SJSA1 (cell line): ENCODE measurements at regions not wholly inside any gene's neighbourhood (a gene's known extent, or its start where the extent isn't known, plus 50 kb on each side); places are given as distances from the start of the nearest gene placed in this dataset.
A peak's percentile ranks its signal among the peaks of the same experiment; 100 is the strongest.

Experiments
- DNase-seq, 2 experiments: peaks; one replicate each; pipeline ENCODE4 v3.0.0-alpha.2; 2015 to 2020; ENCODE audit warnings: low spot score in 2 of 2, low read depth in 1 of 2
- H3K27ac ChIP-seq: fragments of 250-450 bp; sonication (Bioruptor Pico); 2 replicates; pipeline ENCODE4 v1.5.1; 2020; ENCODE audit warnings: mild to moderate bottlenecking, moderate library complexity
- H3K27me3 ChIP-seq: fragments of 250-450 bp; sonication (Bioruptor Pico); replicated peaks from 2 replicates; pipeline ENCODE4 v1.5.1; 2020; ENCODE audit warnings: mild to moderate bottlenecking, moderate library complexity
- H3K36me3 ChIP-seq: fragments of 250-450 bp; sonication (Bioruptor Pico); 2 replicates; pipeline ENCODE4 v1.5.1; 2020; ENCODE audit warnings: mild to moderate bottlenecking
- H3K4me1 ChIP-seq: fragments of 250-450 bp; sonication (Bioruptor Pico); replicated peaks from 2 replicates; pipeline ENCODE4 v1.6.1; 2021; ENCODE audit warnings: mild to moderate bottlenecking
- H3K4me3 ChIP-seq: fragments of 250-450 bp; sonication (Bioruptor Pico); 2 replicates; pipeline ENCODE4 v1.5.1; 2020; ENCODE audit warnings: mild to moderate bottlenecking
- H3K9me3 ChIP-seq: fragments of 250-450 bp; sonication (Bioruptor Pico); replicated peaks from 2 replicates; pipeline ENCODE4 v1.5.1; 2020; ENCODE audit warnings: mild to moderate bottlenecking

DNA sequence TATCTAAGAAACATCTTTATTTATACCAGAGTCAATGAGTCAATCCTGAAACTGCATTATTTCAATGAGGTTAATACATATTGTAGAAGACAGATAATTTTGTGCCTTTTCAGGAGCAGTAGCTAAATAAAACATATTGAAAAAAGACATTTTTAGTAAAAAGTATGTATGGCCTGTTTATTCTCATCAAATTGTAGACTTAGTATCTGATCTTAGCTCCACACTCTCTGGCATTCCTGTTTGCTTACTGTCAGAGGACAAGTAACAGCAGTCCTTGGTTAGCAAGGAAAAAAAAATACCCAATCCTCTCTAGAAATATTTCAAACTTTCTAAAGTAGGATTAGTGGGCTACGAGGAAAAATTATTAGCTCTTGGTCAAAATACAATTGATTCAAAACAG lies 50.5 kb upstream of the GUCY1A1 start:
- no peaks in the 10 kb centered on the region for H3K4me1 ChIP-seq
- H3K9me3 ChIP-seq: no peaks in the 10 kb centered on the region
- no peak overlapping the region for H3K27ac ChIP-seq
- DNase-seq: no peak
- H3K27me3 ChIP-seq: no peaks in the 10 kb centered on the region
- no peak overlapping the region for H3K4me3 ChIP-seq
- no peaks in the 10 kb centered on the region for H3K36me3 ChIP-seq

DNA sequence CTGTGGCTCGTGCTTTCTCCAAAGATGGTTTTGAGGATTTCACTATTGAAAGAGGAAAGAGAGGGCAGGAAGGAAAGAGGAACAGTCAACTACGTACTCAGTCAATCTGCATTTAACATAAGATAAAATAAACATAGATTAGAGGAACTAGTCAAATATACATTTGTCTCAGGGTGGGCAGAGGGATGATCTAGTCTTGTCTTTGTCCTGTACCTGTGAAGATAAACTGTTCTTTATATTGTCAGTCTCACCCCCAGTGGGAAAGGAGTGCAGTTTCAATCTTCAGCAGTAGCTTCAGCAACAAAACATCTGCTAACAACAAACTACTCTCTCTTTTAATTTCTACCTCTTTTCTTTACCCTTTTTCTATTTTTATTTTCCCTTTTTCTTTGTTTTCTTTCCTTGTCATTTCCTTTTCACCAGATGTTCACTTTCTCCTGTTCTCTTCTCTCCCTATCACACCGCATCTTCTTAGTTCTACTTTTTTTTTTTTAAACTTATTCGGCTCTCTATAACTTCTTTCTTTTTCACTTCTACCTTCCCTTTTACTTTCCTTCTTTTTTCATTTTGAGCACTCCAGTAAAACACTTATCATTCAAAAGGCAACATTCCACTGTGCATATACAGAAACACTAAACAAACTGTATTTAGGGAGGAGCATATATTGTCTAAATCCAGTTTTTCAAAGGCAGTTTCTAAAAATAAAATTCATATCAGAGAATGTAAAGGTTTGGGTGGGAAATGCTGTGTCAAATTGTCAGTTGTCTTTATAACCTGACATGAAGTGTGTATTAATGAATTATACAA lies 51.4 kb upstream of the GUCY1A1 start:
- no peaks in the 10 kb centered on the region for H3K9me3 ChIP-seq
- H3K4me3 ChIP-seq: no peak overlapping the region
- H3K27ac ChIP-seq: no peak overlapping the region
- no peaks in the 10 kb centered on the region for H3K27me3 ChIP-seq
- no peaks in the 10 kb centered on the region for H3K4me1 ChIP-seq
- DNase-seq: no peak
- no peaks in the 10 kb centered on the region for H3K36me3 ChIP-seq

DNA sequence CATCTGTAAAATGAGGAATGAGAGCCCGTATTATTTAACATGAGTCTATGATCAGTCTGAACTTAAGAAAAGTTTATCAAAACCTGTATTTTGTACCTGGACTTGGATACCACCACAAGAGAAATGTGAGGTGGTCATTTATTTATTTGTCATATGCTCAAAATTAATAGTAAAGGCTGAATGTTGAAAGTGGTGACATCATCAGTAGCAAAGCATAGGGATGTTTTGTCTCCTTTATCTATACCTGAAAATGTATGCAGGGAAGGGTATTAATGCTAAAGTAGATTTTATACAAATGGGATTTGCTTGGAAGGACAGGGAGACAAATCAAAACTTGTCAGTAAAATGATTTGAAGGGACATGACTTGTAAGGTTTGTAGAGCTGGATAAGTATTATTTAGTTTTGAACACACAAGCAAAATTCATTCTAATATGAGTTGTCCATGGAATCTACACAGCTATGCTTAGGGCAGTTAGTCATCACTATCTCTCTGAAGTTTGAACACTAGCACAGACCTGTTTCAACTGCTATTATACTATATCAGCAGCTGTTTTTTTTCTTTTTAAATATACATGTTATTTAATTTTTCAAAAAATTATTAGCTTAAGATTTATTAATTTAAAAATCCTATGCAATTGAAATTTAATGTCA lies 52.4 kb upstream of the GUCY1A1 start:
- H3K4me3 ChIP-seq: no peak overlapping the region
- H3K27ac ChIP-seq: no peak overlapping the region
- no peak for DNase-seq
- no peaks in the 10 kb centered on the region for H3K27me3 ChIP-seq
- H3K36me3 ChIP-seq: no peaks in the 10 kb centered on the region
- H3K9me3 ChIP-seq: no peaks in the 10 kb centered on the region
- no peaks in the 10 kb centered on the region for H3K4me1 ChIP-seq

DNA sequence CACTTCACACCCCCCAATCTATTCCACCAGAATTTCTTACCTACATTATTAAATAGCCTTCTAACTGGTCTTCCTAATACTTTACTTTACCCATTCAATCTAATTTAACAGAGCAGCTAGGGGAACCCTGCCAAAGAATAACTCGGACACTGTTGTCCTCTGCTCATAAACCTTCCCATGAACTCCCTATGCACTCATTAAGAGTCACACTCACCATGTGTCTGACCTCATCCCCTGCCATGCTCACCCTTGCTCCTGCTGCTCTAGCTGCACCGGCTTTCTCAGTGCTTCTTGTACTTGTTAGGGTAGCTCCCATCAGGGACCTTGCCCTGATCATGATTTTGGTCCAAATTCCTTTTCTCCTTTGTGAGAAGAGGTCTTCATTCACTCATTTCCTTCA lies 54.6 kb upstream of the GUCY1A1 start:
- no peak overlapping the region for H3K4me3 ChIP-seq
- no peaks in the 10 kb centered on the region for H3K9me3 ChIP-seq
- DNase-seq: no peak
- H3K4me1 ChIP-seq: no peaks in the 10 kb centered on the region
- H3K27ac ChIP-seq: no peak overlapping the region
- no peaks in the 10 kb centered on the region for H3K27me3 ChIP-seq
- H3K36me3 ChIP-seq: no peaks in the 10 kb centered on the region

DNA sequence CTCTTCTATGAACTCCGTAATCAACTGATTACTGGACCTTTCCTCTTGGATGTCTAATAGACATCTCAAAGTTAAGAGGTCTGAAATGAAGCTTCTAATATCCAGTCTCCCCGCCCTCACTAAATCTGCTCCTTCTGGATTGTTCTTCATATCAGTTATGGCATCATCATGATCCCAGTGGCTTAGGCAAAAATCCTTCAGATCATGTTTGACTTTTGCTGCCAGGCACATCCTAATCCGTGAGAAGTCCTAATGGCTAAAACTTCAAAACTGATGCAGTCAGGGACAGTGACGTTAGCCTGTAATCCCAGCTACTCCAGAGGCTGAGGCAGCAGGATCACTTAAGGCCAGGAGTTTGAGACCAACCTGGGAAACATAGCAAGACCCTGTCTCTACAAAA lies 55.1 kb upstream of the GUCY1A1 start:
- H3K9me3 ChIP-seq: no peaks in the 10 kb centered on the region
- no peaks in the 10 kb centered on the region for H3K4me1 ChIP-seq
- H3K27me3 ChIP-seq: no peaks in the 10 kb centered on the region
- H3K36me3 ChIP-seq: no peaks in the 10 kb centered on the region
- no peak for DNase-seq
- H3K27ac ChIP-seq: no peak overlapping the region
- no peak overlapping the region for H3K4me3 ChIP-seq

DNA sequence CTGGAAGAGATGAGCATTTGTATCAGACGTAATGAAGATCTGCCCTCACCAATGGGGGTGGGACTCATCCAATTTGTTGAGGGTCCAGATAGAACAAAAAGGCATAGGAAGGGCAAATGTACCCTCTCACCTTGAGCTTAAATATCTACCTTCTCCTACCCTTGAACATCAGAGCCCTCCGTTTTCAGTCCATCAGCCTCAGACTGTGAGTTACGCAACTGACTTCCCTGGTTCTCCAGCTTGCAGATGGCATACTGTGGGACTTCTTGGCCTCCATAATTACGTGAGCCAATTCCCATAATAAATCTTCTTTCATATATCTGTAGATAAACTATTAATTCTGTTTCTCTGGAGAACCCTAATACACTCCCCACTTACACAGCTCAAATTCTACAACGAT lies 56.5 kb upstream of the GUCY1A1 start:
- H3K9me3 ChIP-seq: no peaks in the 10 kb centered on the region
- DNase-seq: no peak
- H3K27me3 ChIP-seq: no peaks in the 10 kb centered on the region
- peaks cover 2% of the 10 kb centered on the region for H3K4me1 ChIP-seq
- no peak overlapping the region for H3K27ac ChIP-seq
- no peak overlapping the region for H3K4me3 ChIP-seq
- H3K36me3 ChIP-seq: no peaks in the 10 kb centered on the region

DNA sequence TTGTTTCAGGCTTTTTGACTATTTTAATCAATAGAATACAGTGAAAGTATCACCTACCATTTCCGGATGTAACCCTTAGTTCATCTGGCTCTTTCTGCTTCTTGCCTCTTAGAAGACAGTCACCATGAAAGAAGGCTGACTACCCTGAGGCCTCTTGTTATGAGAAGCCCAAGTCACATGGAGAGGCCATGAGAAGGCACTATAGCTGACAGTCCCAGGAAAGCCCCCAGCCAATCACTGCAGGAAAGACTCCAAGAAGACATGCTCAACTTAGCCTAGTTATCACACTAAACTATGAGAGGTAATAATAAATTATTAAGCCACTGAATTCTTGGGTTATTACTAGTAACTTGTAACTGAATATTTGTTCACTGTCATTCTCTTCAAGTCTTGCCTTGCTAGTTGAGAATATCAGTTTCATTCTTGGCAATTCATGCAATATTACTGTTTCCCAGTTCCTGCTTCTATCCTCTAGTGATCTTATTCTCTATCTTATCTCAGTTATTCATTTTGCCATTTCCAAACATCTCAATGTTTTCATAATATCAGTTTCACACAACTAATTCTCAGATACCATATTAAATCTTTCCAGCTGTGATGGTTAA lies 57.1 kb upstream of the GUCY1A1 start:
- no peak overlapping the region for H3K27ac ChIP-seq
- H3K9me3 ChIP-seq: no peaks in the 10 kb centered on the region
- no peaks in the 10 kb centered on the region for H3K36me3 ChIP-seq
- no peaks in the 10 kb centered on the region for H3K27me3 ChIP-seq
- H3K4me1 ChIP-seq: peaks cover 6% of the 10 kb centered on the region
- no peak overlapping the region for H3K4me3 ChIP-seq
- no peak for DNase-seq

DNA sequence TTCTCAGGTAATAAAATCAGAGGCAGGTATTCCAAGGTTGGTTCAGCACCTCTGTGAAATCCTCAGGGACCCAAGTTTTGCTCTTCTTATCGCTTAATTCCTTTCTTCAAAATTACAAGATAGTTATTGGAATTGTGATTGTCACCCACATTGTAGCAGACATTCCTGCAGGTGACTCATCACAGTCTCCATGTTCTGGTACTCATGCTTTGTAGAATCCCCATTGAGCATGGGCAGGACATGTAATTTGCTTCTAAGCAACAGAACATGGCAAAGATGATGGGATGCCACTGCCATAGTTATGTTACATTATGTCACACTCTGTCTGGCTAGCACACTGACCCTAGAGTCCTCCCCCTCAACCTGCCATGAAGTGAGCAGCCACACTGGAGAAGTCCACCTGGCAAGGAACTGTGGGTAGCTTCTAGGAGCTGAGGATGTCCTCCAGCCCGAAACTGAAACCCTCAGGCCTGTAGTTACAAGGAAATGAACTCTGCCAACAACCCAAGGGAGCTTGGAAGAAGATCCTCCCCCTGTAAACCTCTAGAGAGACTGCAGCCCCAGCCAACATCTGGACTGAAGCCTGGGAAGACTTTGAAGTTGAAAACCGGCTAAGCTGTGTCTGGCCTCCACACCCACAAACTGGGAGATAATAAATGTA lies 58.3 kb upstream of the GUCY1A1 start:
- DNase-seq: no peak
- Histone ChIP-seq H3K4me1 (peaks cover 11% of the 10 kb centered on the region), H3K27me3 (no peaks in the 10 kb centered on the region), H3K9me3 (no peaks in the 10 kb centered on the region), H3K27ac (no peak overlapping the region), H3K4me3 (no peak overlapping the region), H3K36me3 (no peaks in the 10 kb centered on the region)

DNA sequence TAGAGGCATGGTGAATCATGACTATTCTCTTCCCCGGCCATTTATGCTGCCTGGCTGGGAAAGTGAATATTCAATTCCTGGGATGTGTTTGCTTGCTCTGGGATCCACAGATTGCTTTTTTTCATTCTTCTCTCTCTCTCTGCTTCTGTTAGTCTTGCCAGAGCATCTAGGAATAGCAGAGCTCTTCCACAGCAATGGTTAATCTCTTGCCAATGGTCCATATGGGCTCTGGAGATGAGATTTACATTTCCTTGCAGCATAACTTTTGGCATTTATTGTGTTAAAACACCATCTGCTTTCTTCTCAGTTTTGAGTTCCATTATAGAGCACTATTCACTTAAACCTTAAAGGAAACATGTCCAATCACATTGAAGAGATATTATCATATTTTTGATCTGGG lies 59.2 kb upstream of the GUCY1A1 start:
- no peak for DNase-seq
- Histone ChIP-seq H3K27me3 (no peaks in the 10 kb centered on the region), H3K9me3 (no peaks in the 10 kb centered on the region), H3K4me3 (no peak overlapping the region), H3K4me1 (peaks cover 11% of the 10 kb centered on the region), H3K27ac (no peak overlapping the region), H3K36me3 (no peaks in the 10 kb centered on the region)

DNA sequence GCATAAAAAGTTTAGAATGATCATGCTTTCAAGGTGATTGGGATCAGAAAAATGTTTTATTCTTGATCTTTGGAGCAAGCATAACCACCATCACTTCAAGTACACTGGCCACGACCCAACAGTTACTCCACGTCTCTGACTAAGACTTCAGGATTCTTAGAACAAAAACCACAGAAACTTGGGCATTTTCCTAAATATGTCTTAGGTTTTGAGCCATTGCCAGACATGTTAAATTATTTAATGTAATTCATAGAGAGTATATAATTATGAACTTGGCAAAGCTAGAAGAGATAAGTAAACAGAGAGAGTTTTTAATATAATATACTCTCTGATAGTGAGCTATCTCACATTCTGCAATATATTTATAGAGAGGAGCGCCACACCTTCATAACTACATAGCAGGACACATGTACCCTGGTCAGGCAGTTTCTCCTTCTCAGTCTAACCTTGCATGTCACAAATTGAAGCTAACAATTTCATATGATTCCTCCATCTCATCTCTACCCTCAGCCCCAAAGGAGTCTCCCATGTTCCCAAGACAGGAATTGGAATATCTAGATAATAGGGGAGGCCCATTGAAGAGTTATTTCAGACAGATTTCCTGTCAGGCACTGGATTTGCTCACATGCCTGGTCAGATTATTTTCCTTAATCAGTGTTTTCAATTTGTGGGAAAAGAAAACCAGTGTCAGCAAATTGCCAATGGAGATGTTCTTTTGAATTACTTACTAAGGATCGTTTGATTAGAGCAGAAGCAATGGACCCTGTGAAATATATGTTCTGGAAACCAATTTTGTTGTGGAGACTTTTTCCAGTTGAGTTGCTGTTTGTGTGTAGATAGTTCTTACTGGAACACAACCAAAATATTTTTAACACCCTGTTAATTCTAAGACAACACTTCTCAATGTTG lies 61.7 kb upstream of the GUCY1A1 start:
- Histone ChIP-seq H3K4me1 (peaks cover 11% of the 10 kb centered on the region), H3K27ac (no peak overlapping the region), H3K27me3 (no peaks in the 10 kb centered on the region), H3K4me3 (no peak overlapping the region), H3K36me3 (no peaks in the 10 kb centered on the region), H3K9me3 (no peaks in the 10 kb centered on the region)
- peak in 1 of 2 experiments; percentile 42 for DNase-seq

DNA sequence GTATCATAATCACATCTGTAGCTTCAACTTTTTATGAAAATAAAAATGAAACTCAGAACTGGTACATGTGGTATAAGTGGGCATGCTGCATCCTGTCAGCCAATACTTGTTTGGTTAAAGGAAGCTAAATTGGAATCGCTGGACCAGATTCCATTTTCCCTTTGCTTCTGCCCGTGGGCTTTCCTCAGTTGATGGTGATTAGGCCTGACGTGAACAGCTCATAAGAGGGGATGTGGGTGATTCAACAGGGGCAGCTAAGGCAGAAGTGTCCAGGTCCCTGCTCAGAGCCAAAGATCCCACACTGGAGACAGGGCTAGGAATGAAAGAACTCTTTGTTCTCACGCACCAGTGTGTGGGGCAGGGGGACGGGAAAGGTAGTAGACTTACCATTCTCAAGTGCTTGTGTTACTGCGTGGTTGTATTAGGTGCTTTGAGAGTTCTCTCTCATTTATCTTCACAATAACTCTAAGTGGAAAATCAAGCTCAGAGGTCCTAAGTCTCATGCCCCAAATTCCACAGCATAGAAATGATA lies 63.2 kb upstream of the GUCY1A1 start:
- Histone ChIP-seq H3K27ac (no peak overlapping the region), H3K27me3 (no peaks in the 10 kb centered on the region), H3K4me1 (peaks cover 11% of the 10 kb centered on the region), H3K36me3 (no peaks in the 10 kb centered on the region), H3K9me3 (no peaks in the 10 kb centered on the region), H3K4me3 (no peak overlapping the region)
- no peak for DNase-seq

DNA sequence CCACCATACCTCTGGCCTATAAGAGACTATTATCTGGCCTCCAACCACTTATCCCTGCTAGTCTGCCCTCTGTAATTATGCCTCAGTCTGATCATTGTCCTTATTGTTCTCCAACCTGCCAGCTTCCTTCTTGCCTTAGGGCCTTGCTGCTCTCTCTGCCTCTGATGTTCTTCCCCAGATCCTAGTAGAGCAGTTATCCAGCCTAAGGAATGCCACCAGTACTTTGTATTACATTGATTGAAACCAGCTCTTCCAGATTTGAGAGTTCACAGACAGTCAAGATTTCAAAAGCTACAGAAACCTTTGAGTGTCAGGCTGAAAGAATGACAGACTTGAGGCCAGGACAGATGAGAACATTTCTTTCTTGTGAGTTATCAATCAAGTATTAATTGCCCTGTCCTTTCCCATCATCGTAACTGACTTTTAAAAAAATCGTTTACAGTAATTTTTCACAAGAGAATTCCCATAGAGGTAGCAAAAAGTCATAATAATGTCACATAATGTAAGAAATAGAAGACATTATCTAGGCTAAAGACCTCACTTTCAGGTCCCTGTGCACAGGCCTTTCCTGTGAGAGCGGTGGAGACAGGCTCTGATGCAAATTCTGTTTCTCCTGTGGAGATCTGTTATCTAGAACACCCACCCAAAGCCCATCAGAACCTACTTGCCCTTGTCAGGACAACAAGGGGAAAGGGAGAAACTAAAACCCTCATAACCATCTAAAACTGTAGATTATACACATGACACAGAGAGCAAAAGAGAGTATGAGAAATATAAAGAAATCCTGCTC lies 64.1 kb upstream of the GUCY1A1 start:
- no peak overlapping the region for H3K4me3 ChIP-seq
- no peaks in the 10 kb centered on the region for H3K9me3 ChIP-seq
- H3K4me1 ChIP-seq: peaks cover 11% of the 10 kb centered on the region
- DNase-seq: no peak
- H3K27ac ChIP-seq: no peak overlapping the region
- H3K27me3 ChIP-seq: no peaks in the 10 kb centered on the region
- H3K36me3 ChIP-seq: no peaks in the 10 kb centered on the region
